ENCODE measurements at regions not wholly inside any gene's neighbourhood (a gene's known extent, or its start where the extent isn't known, plus 50 kb on each side); places are given as distances from the start of the nearest gene placed in this dataset.
"Not testable (repeated sequence)": the region's sequence is repeated elsewhere in the genome, so short reads cannot be mapped to it uniquely, and the experiment has no call there.

DNA sequence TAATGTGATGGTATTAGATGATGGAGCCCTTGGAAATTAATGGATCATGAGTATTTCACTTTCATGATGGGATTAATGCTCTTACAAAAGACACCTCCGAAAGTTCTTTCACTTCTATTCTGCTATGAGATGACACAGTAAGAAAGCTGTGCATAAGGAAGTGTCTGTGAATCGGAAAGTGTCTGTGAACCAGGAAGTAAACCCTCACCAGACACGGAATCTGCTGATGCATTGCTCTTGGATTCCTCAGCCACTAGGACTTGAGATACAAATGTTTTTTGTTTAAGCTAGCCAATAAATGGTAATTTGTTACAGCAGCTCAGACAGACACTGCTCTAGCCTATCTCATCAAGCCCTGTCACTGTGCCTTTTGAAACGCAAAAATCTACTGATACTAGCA lies 440.4 kb upstream of the PRR20A start:
- H3K27me3 Mint-ChIP-seq, result no peaks in the 10 kb centered on the region
- no peak for DNase-seq
- H3K36me3 Mint-ChIP-seq (ENCODE audit: low read depth), result no peaks in the 10 kb centered on the region
- peaks cover 16% of the 10 kb centered on the region for H3K9me3 Mint-ChIP-seq (ENCODE audit: low read depth)
- intact Hi-C loops (cut with DNase I, micrococcal nuclease), result no loop called here
- ChIA-PET CTCF (no interaction called here), POLR2A (no interaction called here)
- no peaks in the 10 kb centered on the region for H3K4me1 Mint-ChIP-seq
- ATAC-seq, result no peak
- H3K4me3 Mint-ChIP-seq, result no peak overlapping the region
- no peak overlapping the region for H3K27ac Mint-ChIP-seq

DNA sequence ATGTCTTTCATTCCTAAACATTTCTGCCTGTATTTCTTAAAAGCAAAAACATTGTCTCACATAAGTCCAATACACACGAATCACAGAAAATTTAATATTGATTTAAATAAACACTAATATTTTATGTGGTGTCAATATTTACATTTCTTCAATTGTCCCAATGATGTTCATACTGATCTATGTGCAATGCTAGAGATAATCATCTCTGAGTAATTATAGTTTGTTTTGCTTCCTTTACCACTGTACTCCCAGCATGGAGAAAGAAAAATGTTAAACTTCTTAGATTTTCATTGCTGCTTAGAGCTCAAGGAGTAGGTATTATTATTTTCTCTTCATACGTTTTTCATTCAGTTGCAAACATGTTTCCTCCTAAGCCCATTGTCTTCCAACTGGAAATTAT lies 434.2 kb upstream of the PRR20A start:
- ChIA-PET CTCF (no interaction called here), POLR2A (no interaction called here)
- H3K36me3 Mint-ChIP-seq (ENCODE audit: low read depth), result no peaks in the 10 kb centered on the region
- ATAC-seq (no peak), DNase-seq (no peak)
- H3K4me1 Mint-ChIP-seq, result no peaks in the 10 kb centered on the region
- intact Hi-C loops (cut with DNase I, micrococcal nuclease), result no loop called here
- H3K27me3 Mint-ChIP-seq, result no peaks in the 10 kb centered on the region
- no peak overlapping the region for H3K4me3 Mint-ChIP-seq
- H3K9me3 Mint-ChIP-seq (ENCODE audit: low read depth), result peaks cover 17% of the 10 kb centered on the region
- no peak overlapping the region for H3K27ac Mint-ChIP-seq

DNA sequence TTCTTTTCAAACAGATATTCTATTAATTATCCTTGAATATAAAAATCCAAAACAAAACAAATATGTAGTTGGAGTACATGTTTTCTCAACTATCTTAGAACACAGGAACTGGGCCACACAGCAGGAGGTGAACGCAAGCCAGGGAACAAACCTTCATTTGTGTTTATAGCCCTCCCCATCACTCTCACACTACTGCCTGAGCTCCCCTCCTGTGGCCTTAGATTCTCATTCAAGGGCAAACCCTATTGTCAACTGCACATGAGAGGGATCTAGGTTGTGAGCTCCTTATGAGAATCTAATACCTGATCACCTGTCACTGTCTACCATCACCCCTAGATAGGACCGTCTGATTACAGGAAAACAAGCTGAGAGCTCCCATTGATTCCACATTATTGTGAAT lies 427.1 kb upstream of the PRR20A start:
- ATAC-seq, result no peak
- POLR2A ChIA-PET, result no interaction called here
- CTCF ChIA-PET, result no interaction called here

DNA sequence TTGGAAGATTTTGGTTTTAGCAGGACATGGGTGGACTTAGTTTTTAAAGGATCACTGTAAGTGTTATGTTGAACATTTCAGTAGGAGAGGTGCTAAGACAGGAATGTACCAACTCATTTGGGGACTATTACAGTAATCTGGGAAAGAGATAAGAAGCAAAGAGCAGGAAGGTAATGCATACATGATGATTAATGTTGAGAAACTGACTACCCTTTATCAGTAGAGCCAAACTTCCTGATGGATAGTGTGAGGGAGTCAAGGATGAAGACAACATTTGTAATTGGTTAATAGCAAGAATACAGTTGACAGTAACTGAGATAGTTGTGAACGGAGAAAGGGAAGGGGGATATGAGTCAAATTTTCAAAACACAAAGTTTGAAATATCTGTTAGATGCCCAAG lies 421.9 kb upstream of the PRR20A start:
- POLR2A ChIA-PET, result no interaction called here
- H3K27ac Mint-ChIP-seq, result no peak overlapping the region
- no peak overlapping the region for H3K4me3 Mint-ChIP-seq
- H3K4me1 Mint-ChIP-seq, result no peaks in the 10 kb centered on the region
- DNase-seq (no peak), ATAC-seq (no peak)
- peaks cover 6% of the 10 kb centered on the region for H3K9me3 Mint-ChIP-seq (ENCODE audit: low read depth)
- intact Hi-C loops (cut with DNase I, micrococcal nuclease), result no loop called here
- CTCF ChIA-PET, result no interaction called here
- no peaks in the 10 kb centered on the region for H3K36me3 Mint-ChIP-seq (ENCODE audit: low read depth)
- no peaks in the 10 kb centered on the region for H3K27me3 Mint-ChIP-seq

More for the DNA sequence above, 427.1 kb upstream of the PRR20A start:
- no peaks in the 10 kb centered on the region for H3K4me1 Mint-ChIP-seq
- peaks cover 5% of the 10 kb centered on the region for H3K9me3 Mint-ChIP-seq (ENCODE audit: low read depth)
- H3K27ac Mint-ChIP-seq, result no peak overlapping the region
- H3K4me3 Mint-ChIP-seq, result no peak overlapping the region
- H3K27me3 Mint-ChIP-seq, result no peaks in the 10 kb centered on the region
- intact Hi-C loops (cut with DNase I, micrococcal nuclease), result no loop called here
- H3K36me3 Mint-ChIP-seq (ENCODE audit: low read depth), result no peaks in the 10 kb centered on the region
- DNase-seq, result no peak

DNA sequence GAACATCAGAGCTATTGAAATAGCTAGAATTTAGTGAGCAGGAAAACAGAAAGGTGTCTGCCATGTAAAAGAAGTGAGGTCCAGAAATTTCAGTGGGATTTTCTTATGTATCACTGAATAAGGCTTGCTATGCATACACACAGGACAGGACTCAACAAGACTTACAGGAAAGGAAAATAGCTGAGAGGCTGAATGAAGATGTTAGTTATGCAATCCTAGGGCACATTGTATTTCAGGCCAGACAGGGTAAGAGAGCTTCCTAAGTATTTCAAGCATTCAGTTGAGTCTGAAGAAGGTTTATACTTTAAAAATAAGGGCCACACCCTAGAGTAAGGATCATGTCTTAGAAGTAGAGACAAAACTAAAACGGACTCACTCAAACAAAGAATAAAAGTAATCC lies 419.9 kb upstream of the PRR20A start:
- H3K4me3 Mint-ChIP-seq, result no peak overlapping the region
- H3K36me3 Mint-ChIP-seq (ENCODE audit: low read depth), result no peaks in the 10 kb centered on the region
- ATAC-seq (no peak), DNase-seq (no peak)
- ChIA-PET POLR2A (no interaction called here), CTCF (no interaction called here)
- peaks cover 6% of the 10 kb centered on the region for H3K9me3 Mint-ChIP-seq (ENCODE audit: low read depth)
- H3K27me3 Mint-ChIP-seq, result no peaks in the 10 kb centered on the region
- no peak overlapping the region for H3K27ac Mint-ChIP-seq
- no peaks in the 10 kb centered on the region for H3K4me1 Mint-ChIP-seq
- intact Hi-C loops (cut with DNase I, micrococcal nuclease), result no loop called here

DNA sequence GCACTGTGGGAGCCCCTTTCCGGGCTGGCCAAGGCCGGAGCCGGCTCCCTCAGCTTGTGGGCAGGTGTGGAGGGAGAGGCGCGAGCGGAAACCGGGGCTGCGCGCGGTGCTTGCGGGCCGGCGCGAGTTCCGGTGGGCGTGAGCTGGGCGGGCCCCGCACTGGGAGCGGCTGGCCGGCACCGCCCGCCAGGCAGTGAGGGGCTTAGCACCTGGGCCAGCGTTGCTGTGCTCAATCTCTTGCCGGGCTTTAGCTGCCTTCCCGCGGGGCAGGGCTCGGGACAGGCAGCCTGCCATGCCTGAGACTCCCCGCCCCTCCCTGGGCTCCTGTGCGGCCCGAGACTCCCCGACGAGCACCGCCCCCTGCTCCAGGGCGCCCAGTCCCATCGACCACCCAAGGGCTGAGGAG lies 405.2 kb upstream of the PRR20A start:
- intact Hi-C loops (cut with DNase I, micrococcal nuclease), result no loop called here
- Mint-ChIP-seq H3K9me3 (ENCODE audit: low read depth) (peaks cover 16% of the 10 kb centered on the region), H3K4me3 (no peak overlapping the region), H3K4me1 (no peaks in the 10 kb centered on the region), H3K36me3 (ENCODE audit: low read depth) (no peaks in the 10 kb centered on the region), H3K27me3 (no peaks in the 10 kb centered on the region), H3K27ac (no peak overlapping the region)
- ChIA-PET CTCF (no interaction called here), POLR2A (no interaction called here)
- no peak for ATAC-seq
- DNase-seq, result no peak

DNA sequence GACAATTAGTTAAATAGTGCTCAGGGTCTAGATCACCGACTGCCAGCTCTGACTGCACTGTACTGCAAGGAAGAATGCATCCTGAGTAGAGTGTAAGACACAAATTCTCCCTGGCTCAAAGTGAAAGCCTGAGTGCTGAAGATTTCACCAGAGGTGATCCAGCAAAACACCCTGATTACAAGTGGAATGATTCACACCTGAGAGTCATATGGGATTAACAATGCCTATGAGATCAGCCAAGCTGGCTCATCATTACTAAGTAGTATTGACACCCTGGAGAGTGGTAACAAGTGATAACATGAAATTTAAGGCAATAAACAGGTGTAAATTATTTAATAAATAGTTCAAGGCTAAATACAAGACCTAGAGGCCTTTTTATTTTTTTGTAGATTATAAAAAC lies 403.8 kb upstream of the PRR20A start:
- H3K4me3 Mint-ChIP-seq, result no peak overlapping the region
- CTCF ChIA-PET, result no interaction called here
- intact Hi-C loops (cut with DNase I, micrococcal nuclease), result no loop called here
- no peaks in the 10 kb centered on the region for H3K27me3 Mint-ChIP-seq
- ATAC-seq (no peak), DNase-seq (no peak)
- H3K9me3 Mint-ChIP-seq (ENCODE audit: low read depth), result peaks cover 15% of the 10 kb centered on the region
- H3K27ac Mint-ChIP-seq, result no peak overlapping the region
- POLR2A ChIA-PET, result no interaction called here
- H3K4me1 Mint-ChIP-seq, result no peaks in the 10 kb centered on the region
- H3K36me3 Mint-ChIP-seq (ENCODE audit: low read depth), result no peaks in the 10 kb centered on the region

DNA sequence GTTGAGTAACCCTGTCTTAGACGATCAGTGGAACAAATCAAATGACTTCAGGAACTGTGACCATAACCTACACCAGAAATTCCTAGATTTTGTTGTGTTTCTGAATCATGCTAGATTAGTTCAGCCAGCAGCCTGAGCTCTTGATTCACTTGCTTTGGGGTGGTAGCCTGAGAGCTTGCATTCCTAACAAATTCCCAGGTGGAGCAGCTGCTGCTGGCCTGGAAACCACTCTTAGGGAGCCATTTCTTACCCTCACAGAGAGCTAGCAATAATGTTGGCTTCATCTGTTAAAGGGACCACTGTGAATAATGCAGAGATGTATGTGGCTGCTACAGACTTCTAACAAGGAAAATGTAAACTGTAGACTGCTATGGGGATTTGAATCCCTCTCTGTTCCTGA lies 388.1 kb upstream of the PRR20A start:
- H3K4me3 Mint-ChIP-seq, result no peak overlapping the region
- H3K36me3 Mint-ChIP-seq (ENCODE audit: low read depth), result no peaks in the 10 kb centered on the region
- no peak overlapping the region for H3K27ac Mint-ChIP-seq
- ChIA-PET CTCF (no interaction called here), POLR2A (no interaction called here)
- peaks cover 13% of the 10 kb centered on the region for H3K9me3 Mint-ChIP-seq (ENCODE audit: low read depth)
- H3K4me1 Mint-ChIP-seq, result no peaks in the 10 kb centered on the region
- no peaks in the 10 kb centered on the region for H3K27me3 Mint-ChIP-seq
- no peak for DNase-seq
- ATAC-seq, result no peak
- intact Hi-C loops (cut with DNase I, micrococcal nuclease), result no loop called here

DNA sequence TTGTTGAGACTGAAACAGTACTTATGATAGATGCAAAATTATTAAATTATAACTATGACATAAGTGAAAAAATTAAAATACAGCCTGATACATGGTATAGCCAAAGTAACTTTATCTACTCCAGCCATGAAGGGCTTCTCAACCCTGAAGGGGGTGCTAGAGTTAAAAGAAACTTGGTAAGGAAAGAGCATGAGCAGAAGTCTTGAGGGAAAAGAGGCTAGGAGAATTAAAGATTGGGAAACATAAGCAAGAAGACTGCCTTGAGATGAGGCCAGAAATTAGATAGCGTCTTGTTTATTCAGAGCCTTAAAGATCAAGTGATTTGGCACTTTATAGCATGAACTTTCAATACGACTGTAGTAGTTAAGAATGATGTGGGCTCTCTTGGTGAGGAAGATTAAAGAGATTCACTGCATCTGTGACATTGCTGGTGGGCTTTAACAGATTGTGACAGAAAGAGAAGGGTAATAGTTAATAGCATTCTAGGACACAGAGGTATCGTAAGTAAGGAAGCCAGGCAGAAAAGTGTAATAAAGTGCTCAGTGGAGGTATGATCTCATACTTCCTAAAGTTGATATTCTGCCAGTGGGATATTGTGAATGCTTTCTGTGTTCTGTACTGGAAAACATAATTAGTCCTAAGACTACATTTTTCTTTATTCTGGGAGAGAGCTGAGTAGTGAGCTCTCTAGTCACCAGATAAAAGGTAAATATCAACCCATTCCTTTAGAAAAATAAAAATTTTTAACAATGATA lies 385.4 kb upstream of the PRR20A start:
- no peak overlapping the region for H3K4me3 Mint-ChIP-seq
- DNase-seq (no peak), ATAC-seq (no peak)
- ChIA-PET POLR2A (no interaction called here), CTCF (no interaction called here)
- no peaks in the 10 kb centered on the region for H3K4me1 Mint-ChIP-seq
- no peaks in the 10 kb centered on the region for H3K36me3 Mint-ChIP-seq (ENCODE audit: low read depth)
- H3K27me3 Mint-ChIP-seq, result no peaks in the 10 kb centered on the region
- intact Hi-C loops (cut with DNase I, micrococcal nuclease), result no loop called here
- H3K27ac Mint-ChIP-seq, result no peak overlapping the region
- H3K9me3 Mint-ChIP-seq (ENCODE audit: low read depth), result peaks cover 17% of the 10 kb centered on the region

DNA sequence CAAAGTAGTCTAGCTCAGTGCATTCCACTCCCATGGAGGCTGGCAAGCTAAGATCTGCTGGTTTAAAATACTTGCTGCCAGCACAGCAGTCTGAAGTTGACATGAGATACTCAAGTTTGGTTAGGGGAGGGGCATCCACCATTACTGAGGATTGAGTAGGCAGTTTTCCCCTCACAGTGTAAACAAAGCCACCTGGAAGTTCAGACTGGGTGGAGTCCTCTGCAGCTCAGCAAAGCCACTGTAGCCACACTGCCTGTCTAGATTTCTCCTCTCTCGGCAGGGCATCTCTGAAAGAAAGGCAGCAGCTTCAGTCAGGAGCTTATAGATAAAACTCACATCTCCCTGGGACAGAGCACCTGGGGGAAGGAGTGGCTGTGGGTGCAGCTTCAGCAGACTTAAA lies 377.4 kb upstream of the PRR20A start:
- DNase-seq; intact Hi-C loops (cut with DNase I, micrococcal nuclease): not testable (repeated sequence)

DNA sequence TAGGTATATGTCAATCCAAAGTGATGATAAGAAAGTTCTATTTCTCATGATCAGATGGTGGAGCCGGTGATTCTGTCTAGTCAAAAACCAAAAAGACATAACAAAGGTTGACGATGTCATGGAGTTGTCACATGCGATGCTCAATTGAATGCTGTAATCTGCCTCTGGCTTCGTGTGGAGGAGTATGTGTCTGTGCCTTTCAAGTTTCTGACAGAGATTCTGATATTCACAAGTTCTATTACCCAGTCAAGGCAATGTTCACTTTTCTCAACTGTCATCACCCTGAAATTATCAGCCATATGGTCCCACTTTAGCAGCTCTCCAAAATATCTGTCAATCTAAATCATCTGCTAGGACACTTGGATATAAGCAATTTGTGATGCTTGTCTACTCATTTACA lies 367.6 kb upstream of the PRR20A start:
- no peaks in the 10 kb centered on the region for H3K4me1 Mint-ChIP-seq
- DNase-seq, result no peak
- intact Hi-C loops (cut with DNase I, micrococcal nuclease), result no loop called here
- no peaks in the 10 kb centered on the region for H3K27me3 Mint-ChIP-seq
- peaks cover 16% of the 10 kb centered on the region for H3K9me3 Mint-ChIP-seq (ENCODE audit: low read depth)
- H3K4me3 Mint-ChIP-seq, result no peak overlapping the region
- ChIA-PET CTCF (interaction anchor here (0.6 kb wide), 1 partner anchor 8 kb away, joined by 3 read pairs; no protein-coding TSS in a partner anchor), POLR2A (no interaction called here)
- H3K27ac Mint-ChIP-seq, result no peak overlapping the region
- ATAC-seq, result no peak
- H3K36me3 Mint-ChIP-seq (ENCODE audit: low read depth), result no peaks in the 10 kb centered on the region

More for the DNA sequence above, 377.4 kb upstream of the PRR20A start:
- H3K27ac Mint-ChIP-seq; H3K4me1 Mint-ChIP-seq; H3K4me3 Mint-ChIP-seq; CTCF ChIA-PET; H3K27me3 Mint-ChIP-seq; H3K36me3 Mint-ChIP-seq (ENCODE audit: low read depth); ATAC-seq: not testable (repeated sequence)
- H3K9me3 Mint-ChIP-seq (ENCODE audit: low read depth), result peaks cover 38% of the 10 kb centered on the region
- POLR2A ChIA-PET, result interaction anchor here (0.6 kb wide), 1 partner anchor 292 kb away, joined by 4 read pairs; no protein-coding TSS in a partner anchor

DNA sequence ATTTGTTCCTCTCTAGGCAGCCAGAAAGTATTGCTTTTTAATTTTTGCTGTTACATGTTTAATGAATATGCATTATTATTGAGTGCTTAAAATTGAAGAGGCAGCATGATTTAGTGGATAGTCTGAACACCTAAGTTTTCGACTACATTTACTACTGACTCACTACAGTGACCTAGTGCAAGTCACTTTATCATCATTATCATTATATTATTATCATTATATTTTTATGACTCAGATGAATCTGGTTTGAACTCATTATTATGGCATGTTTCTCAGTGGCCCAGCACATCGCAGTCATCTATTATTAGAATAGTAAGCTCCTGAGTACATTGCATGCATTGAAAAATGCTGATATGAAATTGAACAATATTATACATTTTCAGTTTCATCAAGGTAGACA lies 351.2 kb upstream of the PRR20A start:
- POLR2A ChIA-PET, result no interaction called here
- Mint-ChIP-seq H3K4me1 (no peaks in the 10 kb centered on the region), H3K36me3 (ENCODE audit: low read depth) (no peaks in the 10 kb centered on the region), H3K4me3 (no peak overlapping the region), H3K27ac (no peak overlapping the region), H3K27me3 (no peaks in the 10 kb centered on the region), H3K9me3 (ENCODE audit: low read depth) (peaks cover 6% of the 10 kb centered on the region)
- intact Hi-C loops (cut with DNase I, micrococcal nuclease), result no loop called here
- ATAC-seq, result no peak
- DNase-seq, result no peak
- CTCF ChIA-PET, result no interaction called here

DNA sequence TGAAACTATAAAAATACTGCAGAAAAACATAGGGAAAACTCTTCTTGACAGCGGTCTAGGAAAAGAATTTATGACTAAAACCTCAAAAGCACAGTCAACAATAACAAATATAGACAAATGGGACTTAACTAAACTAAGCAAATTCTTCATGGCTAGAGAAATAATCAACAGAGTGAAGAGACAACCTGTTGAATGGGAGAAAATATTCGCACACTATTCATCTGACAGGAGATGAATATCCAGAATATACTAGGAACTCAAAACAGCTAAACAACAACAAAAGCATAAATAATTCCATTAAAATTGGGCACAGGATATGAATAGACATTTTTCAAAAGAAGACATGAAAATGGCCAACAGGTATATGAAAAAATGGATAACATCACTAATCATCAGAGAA lies 303.6 kb upstream of the PRR20A start:
- H3K4me1 Mint-ChIP-seq, result no peaks in the 10 kb centered on the region
- H3K4me3 Mint-ChIP-seq, result no peak overlapping the region
- DNase-seq (no peak), ATAC-seq (no peak)
- peaks cover 14% of the 10 kb centered on the region for H3K9me3 Mint-ChIP-seq (ENCODE audit: low read depth)
- no peaks in the 10 kb centered on the region for H3K36me3 Mint-ChIP-seq (ENCODE audit: low read depth)
- ChIA-PET CTCF (no interaction called here), POLR2A (no interaction called here)
- intact Hi-C loops (cut with DNase I, micrococcal nuclease), result no loop called here
- no peaks in the 10 kb centered on the region for H3K27me3 Mint-ChIP-seq
- no peak overlapping the region for H3K27ac Mint-ChIP-seq
